ENCODE measurements at regions not wholly inside any gene's neighbourhood (a gene's known extent, or its start where the extent isn't known, plus 50 kb on each side); places are given as distances from the start of the nearest gene placed in this dataset.

- DNase-seq (ENCODE audit: low spot score), result no peak
These were observed 327.0 kb upstream of the PLET1 start for GRCh38 chr11:112587664-112588063.

GRCh38 chr11:112588252-112588694, 327.6 kb upstream of the PLET1 start:
- peak; percentile 58 for DNase-seq (ENCODE audit: low spot score)

GRCh38 chr11:112589155-112589554, 328.5 kb upstream of the PLET1 start:
- no peak for DNase-seq (ENCODE audit: low spot score)

- DNase-seq (ENCODE audit: low spot score), result no peak
These were observed 330.1 kb upstream of the PLET1 start for GRCh38 chr11:112590764-112591163.

- DNase-seq (ENCODE audit: low spot score), result no peak
These were observed 332.8 kb upstream of the PLET1 start for GRCh38 chr11:112593440-112593839.

GRCh38 chr11:112596324-112596723, 335.7 kb upstream of the PLET1 start:
- no peak for DNase-seq (ENCODE audit: low spot score)

GRCh38 chr11:112597286-112597790, 336.7 kb upstream of the PLET1 start:
- DNase-seq (ENCODE audit: low spot score), result no peak

- DNase-seq (ENCODE audit: low spot score), result no peak
These were observed 338.6 kb upstream of the PLET1 start for GRCh38 chr11:112599265-112599664.

GRCh38 chr11:112599856-112600533, 339.3 kb upstream of the PLET1 start:
- DNase-seq (ENCODE audit: low spot score), result no peak

- no peak for DNase-seq (ENCODE audit: low spot score)
These were observed 344.5 kb upstream of the PLET1 start for GRCh38 chr11:112605093-112605666.

GRCh38 chr11:112606656-112607055, 346.0 kb upstream of the PLET1 start:
- DNase-seq (ENCODE audit: low spot score), result no peak

- DNase-seq (ENCODE audit: low spot score), result no peak
These were observed 347.8 kb upstream of the PLET1 start for GRCh38 chr11:112608509-112608908.

GRCh38 chr11:112610494-112610893, 349.8 kb upstream of the PLET1 start:
- no peak for DNase-seq (ENCODE audit: low spot score)

- DNase-seq (ENCODE audit: low spot score), result no peak
These were observed 350.0 kb upstream of the NCAM1 start for GRCh38 chr11:112610996-112611750.

- DNase-seq (ENCODE audit: low spot score), result no peak
These were observed 349.4 kb upstream of the NCAM1 start for GRCh38 chr11:112611771-112612170.

- no peak for DNase-seq (ENCODE audit: low spot score)
These were observed 348.9 kb upstream of the NCAM1 start for GRCh38 chr11:112612250-112612849.

GRCh38 chr11:112613051-112613972, 347.9 kb upstream of the NCAM1 start:
- DNase-seq (ENCODE audit: low spot score), result no peak

GRCh38 chr11:112614605-112615004, 346.6 kb upstream of the NCAM1 start:
- no peak for DNase-seq (ENCODE audit: low spot score)

- DNase-seq (ENCODE audit: low spot score), result no peak
These were observed 346.0 kb upstream of the NCAM1 start for GRCh38 chr11:112615238-112615637.

GRCh38 chr11:112615891-112616290, 345.3 kb upstream of the NCAM1 start:
- DNase-seq (ENCODE audit: low spot score), result no peak

GRCh38 chr11:112616327-112617097, 344.7 kb upstream of the NCAM1 start:
- no peak for DNase-seq (ENCODE audit: low spot score)

Data from hematopoietic multipotent progenitor cell treated with erythropoietin and hydrocortisone succinate and interleukin-3 and kit ligand, for 15 days (in vitro differentiated cells).